ENCODE measurements at regions not wholly inside any gene's neighbourhood (a gene's known extent, or its start where the extent isn't known, plus 50 kb on each side); places are given as distances from the start of the nearest gene placed in this dataset.

DNA sequence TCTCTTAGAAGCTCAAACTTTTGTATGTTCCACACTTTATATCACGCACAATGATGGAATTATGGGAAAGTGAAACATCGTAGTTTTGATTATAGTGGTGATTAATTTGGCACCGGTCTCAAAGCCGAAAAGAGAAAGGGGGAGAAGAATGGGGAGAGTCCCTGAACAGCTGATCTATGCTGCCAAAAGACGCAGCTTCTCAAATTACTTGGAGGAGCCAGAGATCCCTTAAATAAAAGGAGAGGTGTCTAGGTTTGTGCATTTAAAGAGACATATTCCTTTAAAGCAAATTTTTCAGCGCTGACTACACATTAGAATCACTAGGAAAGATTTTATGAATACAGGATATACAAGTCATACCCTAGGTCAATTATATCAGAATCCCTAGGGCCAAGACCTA, 599.6 kb upstream of the ADAMTS5 start:
- Histone ChIP-seq H2AFZ (ENCODE audit: low read depth, low read length, severe bottlenecking) (no peak overlapping the region), H3K27me3 (ENCODE audit: low read length) (no peaks in the 10 kb centered on the region)
- no peak for TF ChIP-seq EZH2phosphoT487 (conservative IDR thresholded peaks at IDR 0.05; ENCODE audit: low read length)
- no peak for TF ChIP-seq CTCF (IDR thresholded peaks at IDR 0.05; ENCODE audit: insufficient read depth, low read length, poor library complexity, severe bottlenecking)

DNA sequence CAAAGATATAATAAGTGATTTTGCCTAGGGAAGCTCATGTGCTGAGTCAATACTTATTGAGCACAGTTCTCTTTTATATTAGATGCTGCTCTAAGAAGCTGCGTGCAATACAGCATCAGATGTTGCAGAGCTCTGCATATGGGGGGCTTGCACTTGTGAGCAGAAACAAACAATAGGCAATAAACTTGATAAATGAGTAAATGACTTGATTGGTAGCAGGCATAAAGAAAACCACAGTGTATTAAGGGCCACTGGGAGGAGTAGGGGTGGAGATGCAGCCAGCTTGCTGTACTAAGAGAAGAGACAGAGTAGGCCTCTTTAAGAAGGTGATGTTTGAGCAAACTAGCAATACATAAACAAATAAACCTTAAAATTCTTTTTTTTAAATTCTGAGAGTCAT, 598.5 kb upstream of the ADAMTS5 start:
- Histone ChIP-seq H3K4me3 (ENCODE audit: insufficient read depth, low read length, poor library complexity, severe bottlenecking) (no peak overlapping the region), H3K9ac (ENCODE audit: low read length) (no peak overlapping the region), H3K36me3 (ENCODE audit: low read length) (no peaks in the 10 kb centered on the region), H3F3A (ENCODE audit: insufficient read depth) (no peaks in the 10 kb centered on the region), H3K9me2 (replicated peaks; ENCODE audit: insufficient read depth, low read length) (no peaks in the 10 kb centered on the region), H3K4me2 (ENCODE audit: low read depth, low read length, poor library complexity, severe bottlenecking) (no peak overlapping the region), H3K27ac (ENCODE audit: low read depth, low read length) (no peak overlapping the region), H3K79me2 (ENCODE audit: insufficient read depth, low read length) (no peaks in the 10 kb centered on the region), H3K9me3 (ENCODE audit: insufficient read depth, low read length) (no peaks in the 10 kb centered on the region), H3K27me3 (ENCODE audit: low read length) (no peaks in the 10 kb centered on the region), H4K20me1 (ENCODE audit: low read depth, low read length) (no peaks in the 10 kb centered on the region), H2AFZ (ENCODE audit: low read depth, low read length, severe bottlenecking) (no peak overlapping the region)
- TF ChIP-seq CTCF (IDR thresholded peaks at IDR 0.05; ENCODE audit: insufficient read depth, low read length, poor library complexity, severe bottlenecking) (no peak), EZH2phosphoT487 (conservative IDR thresholded peaks at IDR 0.05; ENCODE audit: low read length) (no peak)

More for the DNA sequence above, 599.6 kb upstream of the ADAMTS5 start:
- Histone ChIP-seq H3K4me3 (ENCODE audit: insufficient read depth, low read length, poor library complexity, severe bottlenecking) (no peak overlapping the region), H3K9ac (ENCODE audit: low read length) (no peak overlapping the region), H3K36me3 (ENCODE audit: low read length) (no peaks in the 10 kb centered on the region), H3F3A (ENCODE audit: insufficient read depth) (no peaks in the 10 kb centered on the region), H4K20me1 (ENCODE audit: low read depth, low read length) (no peaks in the 10 kb centered on the region), H3K9me2 (replicated peaks; ENCODE audit: insufficient read depth, low read length) (no peaks in the 10 kb centered on the region), H3K9me3 (ENCODE audit: insufficient read depth, low read length) (no peaks in the 10 kb centered on the region), H3K27ac (ENCODE audit: low read depth, low read length) (no peak overlapping the region), H3K79me2 (ENCODE audit: insufficient read depth, low read length) (no peaks in the 10 kb centered on the region), H3K4me2 (ENCODE audit: low read depth, low read length, poor library complexity, severe bottlenecking) (no peak overlapping the region)

DNA sequence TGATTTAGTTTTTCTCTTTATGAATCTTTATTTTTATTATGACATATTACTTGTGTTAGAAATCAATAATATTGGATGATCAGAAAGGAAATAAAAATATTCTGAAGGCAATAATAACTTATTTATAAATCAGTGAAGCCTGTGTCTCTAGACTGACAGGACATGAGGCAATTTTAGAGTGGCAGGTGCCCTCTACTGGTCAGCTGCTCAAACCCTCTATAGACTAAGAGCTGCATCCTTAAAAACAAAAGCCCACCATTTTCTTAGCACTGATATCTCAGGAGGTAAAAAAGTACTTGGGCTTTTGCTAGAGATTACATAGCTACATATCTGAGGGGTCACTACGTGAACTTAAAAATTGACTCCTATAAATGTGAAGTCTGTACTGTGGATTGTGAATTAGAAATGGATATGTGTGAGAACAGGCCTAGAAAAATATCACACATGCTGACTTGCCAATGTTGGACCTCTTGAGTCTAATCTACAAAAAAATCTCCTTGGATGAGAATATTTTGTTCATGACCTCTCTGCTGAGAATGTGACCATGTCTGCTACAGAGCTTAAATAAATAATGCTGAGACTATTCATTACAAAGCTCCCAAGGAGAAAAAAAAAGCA, 597.9 kb upstream of the ADAMTS5 start:
- Histone ChIP-seq H3K4me2 (ENCODE audit: low read depth, low read length, poor library complexity, severe bottlenecking) (no peak overlapping the region), H4K20me1 (ENCODE audit: low read depth, low read length) (no peaks in the 10 kb centered on the region), H3K9me2 (replicated peaks; ENCODE audit: insufficient read depth, low read length) (no peaks in the 10 kb centered on the region), H3K9me3 (ENCODE audit: insufficient read depth, low read length) (no peaks in the 10 kb centered on the region), H3K27me3 (ENCODE audit: low read length) (no peaks in the 10 kb centered on the region), H3K36me3 (ENCODE audit: low read length) (no peaks in the 10 kb centered on the region), H3K27ac (ENCODE audit: low read depth, low read length) (no peak overlapping the region), H3K9ac (ENCODE audit: low read length) (no peak overlapping the region), H3K4me3 (ENCODE audit: insufficient read depth, low read length, poor library complexity, severe bottlenecking) (no peak overlapping the region), H3K79me2 (ENCODE audit: insufficient read depth, low read length) (no peaks in the 10 kb centered on the region), H2AFZ (ENCODE audit: low read depth, low read length, severe bottlenecking) (no peak overlapping the region), H3F3A (ENCODE audit: insufficient read depth) (no peaks in the 10 kb centered on the region)
- TF ChIP-seq EZH2phosphoT487 (conservative IDR thresholded peaks at IDR 0.05; ENCODE audit: low read length) (no peak), CTCF (IDR thresholded peaks at IDR 0.05; ENCODE audit: insufficient read depth, low read length, poor library complexity, severe bottlenecking) (peak; percentile 41)
